ENCODE measurements at regions not wholly inside any gene's neighbourhood (a gene's known extent, or its start where the extent isn't known, plus 50 kb on each side); places are given as distances from the start of the nearest gene placed in this dataset.

GRCh38 chrX:39731330-39731667, 366.5 kb downstream of the BCOR start:
- DNase-seq (ENCODE audit: extremely low read depth in 1 of 4, low spot score in 3 of 4) (no peak), FAIRE-seq (no peak), ATAC-seq (no peak)
- ChIA-PET CTCF (ENCODE audit: low intra/inter-chr PET ratio) (no interaction called here), POLR2A (interaction anchor here (0.9 kb wide), 1 partner anchor 445 kb away, joined by 4 read pairs; no protein-coding TSS in a partner anchor)
- in situ Hi-C loops (cut with MboI) = no loop called here
- Histone ChIP-seq H3K4me3 (no peak overlapping the region), H2AFZ (ENCODE audit: low read depth, low read length) (peak overlapping the region; percentile 88), H3K4me1 (replicated peaks in 1 of 2; ENCODE audit: control insufficient read depth in 2 of 2, insufficient read depth in 2 of 2, low read length in 2 of 2) (peaks cover 8 to 9% of the 10 kb centered on the region in 2 experiments; a peak in 4 of 5 replicates), H3K4me2 (ENCODE audit: insufficient read depth, low read length) (peak overlapping the region; percentile 64; the same call in 1 of the 2 replicates), H3K9me3 (replicated peaks; ENCODE audit: control insufficient read depth, insufficient read depth, low read depth, low read length) (no peaks in the 10 kb centered on the region), H4K20me1 (replicated peaks; ENCODE audit: control insufficient read depth, insufficient read depth, low read length) (no peaks in the 10 kb centered on the region), H3K79me2 (ENCODE audit: control insufficient read depth, insufficient read depth, low read length) (no peaks in the 10 kb centered on the region), H3K36me3 (ENCODE audit: control insufficient read depth, insufficient read depth, low read length) (no peaks in the 10 kb centered on the region), H3K27ac (ENCODE audit: extremely low read depth, low read depth, low read length) (no peak overlapping the region; the same call in 2 of the 3 replicates), H3K9ac (ENCODE audit: insufficient read depth in 1 of 2, low read depth in 2 of 2, low read length in 2 of 2) (peak overlapping the region in 1 of 2 experiments; percentile 14; a peak in 1 of 4 replicates), H3K27me3 (ENCODE audit: control insufficient read depth in 2 of 2, insufficient read depth in 2 of 2, low read length in 2 of 2) (no peaks in the 10 kb centered on the region), H3K9me1 (ENCODE audit: control insufficient read depth, insufficient read depth, low read length) (no peaks in the 10 kb centered on the region)
- intact Hi-C loops (cut with micrococcal nuclease) = loop anchor here (10.0 kb wide), 3 partner anchors 76 to 374 kb away; no protein-coding TSS in a partner anchor
- WGBS (ENCODE audit: insufficient coverage, low coverage, missing lambda C conversion rate) = 58% methylated on average over 5 of the region's 6 CpGs
- no peak for TF ChIP-seq TBP (optimal IDR thresholded peaks at IDR 0.05; ENCODE audit: low read depth, low read length)
- TF ChIP-seq FOSL1 (tag; conservative IDR thresholded peaks at IDR 0.05) = no peak
- no peak for TF ChIP-seq JUND (IDR thresholded peaks at IDR 0.05; ENCODE audit: borderline replicate concordance, low read depth, low read length)
- no peak for TF ChIP-seq JUND (tag; IDR thresholded peaks at IDR 0.05; ENCODE audit: borderline replicate concordance, low read depth, low read length)
- TF ChIP-seq, protein P1, sequence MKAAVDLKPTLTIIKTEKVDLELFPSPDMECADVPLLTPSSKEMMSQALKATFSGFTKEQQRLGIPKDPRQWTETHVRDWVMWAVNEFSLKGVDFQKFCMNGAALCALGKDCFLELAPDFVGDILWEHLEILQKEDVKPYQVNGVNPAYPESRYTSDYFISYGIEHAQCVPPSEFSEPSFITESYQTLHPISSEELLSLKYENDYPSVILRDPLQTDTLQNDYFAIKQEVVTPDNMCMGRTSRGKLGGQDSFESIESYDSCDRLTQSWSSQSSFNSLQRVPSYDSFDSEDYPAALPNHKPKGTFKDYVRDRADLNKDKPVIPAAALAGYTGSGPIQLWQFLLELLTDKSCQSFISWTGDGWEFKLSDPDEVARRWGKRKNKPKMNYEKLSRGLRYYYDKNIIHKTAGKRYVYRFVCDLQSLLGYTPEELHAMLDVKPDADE (conservative IDR thresholded peaks at IDR 0.05; ENCODE audit: control insufficient read depth, low read depth, low read length) = no peak
- TF ChIP-seq, protein P2, sequence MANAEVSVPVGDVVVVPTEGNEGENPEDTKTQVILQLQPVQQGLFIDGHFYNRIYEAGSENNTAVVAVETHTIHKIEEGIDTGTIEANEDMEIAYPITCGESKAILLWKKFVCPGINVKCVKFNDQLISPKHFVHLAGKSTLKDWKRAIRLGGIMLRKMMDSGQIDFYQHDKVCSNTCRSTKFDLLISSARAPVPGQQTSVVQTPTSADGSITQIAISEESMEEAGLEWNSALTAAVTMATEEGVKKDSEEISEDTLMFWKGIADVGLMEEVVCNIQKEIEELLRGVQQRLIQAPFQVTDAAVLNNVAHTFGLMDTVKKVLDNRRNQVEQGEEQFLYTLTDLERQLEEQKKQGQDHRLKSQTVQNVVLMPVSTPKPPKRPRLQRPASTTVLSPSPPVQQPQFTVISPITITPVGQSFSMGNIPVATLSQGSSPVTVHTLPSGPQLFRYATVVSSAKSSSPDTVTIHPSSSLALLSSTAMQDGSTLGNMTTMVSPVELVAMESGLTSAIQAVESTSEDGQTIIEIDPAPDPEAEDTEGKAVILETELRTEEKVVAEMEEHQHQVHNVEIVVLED (CRISPR knock-in tag; IDR thresholded peaks at IDR 0.05) = no peak
- TF ChIP-seq RNF2 (IDR thresholded peaks at IDR 0.05) = no peak
- TF ChIP-seq STAT5B (CRISPR knock-in tag; IDR thresholded peaks at IDR 0.05) = no peak
- no peak for TF ChIP-seq BRF1 (IDR thresholded peaks at IDR 0.05; ENCODE audit: borderline replicate concordance, extremely low read depth, insufficient read length)
- TF ChIP-seq SMAD3 (CRISPR knock-in tag; conservative IDR thresholded peaks at IDR 0.05) = no peak
- no peak for TF ChIP-seq ZNF507 (tag; conservative IDR thresholded peaks at IDR 0.05)
- TF ChIP-seq HMG20A (CRISPR knock-in tag; conservative IDR thresholded peaks at IDR 0.05) = no peak
- TF ChIP-seq ZC3H11A (IDR thresholded peaks at IDR 0.05; ENCODE audit: low read depth, low read length) = no peak
- TF ChIP-seq FOXA3 (CRISPR knock-in tag; conservative IDR thresholded peaks at IDR 0.05 in 1 of 2, IDR thresholded peaks at IDR 0.05 in 1 of 2) = no peak
- TF ChIP-seq ATF2 (CRISPR knock-in tag; IDR thresholded peaks at IDR 0.05) = no peak
- TF ChIP-seq ZNF12 (CRISPR knock-in tag; IDR thresholded peaks at IDR 0.05) = no peak
- TF ChIP-seq, protein P3, sequence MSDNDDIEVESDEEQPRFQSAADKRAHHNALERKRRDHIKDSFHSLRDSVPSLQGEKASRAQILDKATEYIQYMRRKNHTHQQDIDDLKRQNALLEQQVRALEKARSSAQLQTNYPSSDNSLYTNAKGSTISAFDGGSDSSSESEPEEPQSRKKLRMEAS (CRISPR knock-in tag; IDR thresholded peaks at IDR 0.05) = no peak
- TF ChIP-seq SP1 (CRISPR knock-in tag; IDR thresholded peaks at IDR 0.05) = no peak
- BruUV-seq (replicated peaks) = no TSS peak
